SK-N-MC (cell line): ENCODE measurements at regions not wholly inside any gene's neighbourhood (a gene's known extent, or its start where the extent isn't known, plus 50 kb on each side); places are given as distances from the start of the nearest gene placed in this dataset.

Experiments used
- EZH2 ChIP-seq: fragments of 200-600 bp; sonication (generic); IDR thresholded peaks from one replicate; pipeline ENCODE4 v1.6.1; 2017; ENCODE audit warnings: antibody characterized with exemption
- POLR2AphosphoS5 ChIP-seq: IDR thresholded peaks from 2 replicates; pipeline ENCODE4 v1.6.1; 2012; ENCODE audit warnings: mild to moderate bottlenecking, low read depth, low read length, borderline replicate concordance

GRCh38 chr10:128870830-128871597 lies 596.0 kb upstream of the MGMT start:
- TF ChIP-seq POLR2AphosphoS5 (no peak), EZH2 (no peak)
